Esophagus muscularis mucosa (tissue), 3 donors: ENCODE measurements at regions not wholly inside any gene's neighbourhood (a gene's known extent, or its start where the extent isn't known, plus 50 kb on each side); places are given as distances from the start of the nearest gene placed in this dataset.

ENCODE experiments used
- POLR2A ChIP-seq: fragments of 450-650 bp; IDR thresholded peaks from one replicate; pipeline ENCODE4 v1.6.1; 2017; ENCODE audit warnings: antibody characterized with exemption, moderate library complexity, mild to moderate bottlenecking, low read depth
- TF ChIP-seq, protein P1 (sequence below), 3 experiments: fragments of 200-600 bp in 2 of 3; fragments of 450-650 bp in 1 of 3; sonication (generic) in 2 of 3; IDR thresholded peaks; one replicate each; pipeline ENCODE4 v1.5.1; 2017 to 2019; ENCODE audit warnings: antibody characterized with exemption in 3 of 3, mild to moderate bottlenecking in 2 of 3, moderate library complexity in 1 of 3

GRCh38 chr13:40210865-40211585 lies 455.4 kb downstream of the FOXO1 start:
- no peak for TF ChIP-seq POLR2A
- TF ChIP-seq, protein P1, sequence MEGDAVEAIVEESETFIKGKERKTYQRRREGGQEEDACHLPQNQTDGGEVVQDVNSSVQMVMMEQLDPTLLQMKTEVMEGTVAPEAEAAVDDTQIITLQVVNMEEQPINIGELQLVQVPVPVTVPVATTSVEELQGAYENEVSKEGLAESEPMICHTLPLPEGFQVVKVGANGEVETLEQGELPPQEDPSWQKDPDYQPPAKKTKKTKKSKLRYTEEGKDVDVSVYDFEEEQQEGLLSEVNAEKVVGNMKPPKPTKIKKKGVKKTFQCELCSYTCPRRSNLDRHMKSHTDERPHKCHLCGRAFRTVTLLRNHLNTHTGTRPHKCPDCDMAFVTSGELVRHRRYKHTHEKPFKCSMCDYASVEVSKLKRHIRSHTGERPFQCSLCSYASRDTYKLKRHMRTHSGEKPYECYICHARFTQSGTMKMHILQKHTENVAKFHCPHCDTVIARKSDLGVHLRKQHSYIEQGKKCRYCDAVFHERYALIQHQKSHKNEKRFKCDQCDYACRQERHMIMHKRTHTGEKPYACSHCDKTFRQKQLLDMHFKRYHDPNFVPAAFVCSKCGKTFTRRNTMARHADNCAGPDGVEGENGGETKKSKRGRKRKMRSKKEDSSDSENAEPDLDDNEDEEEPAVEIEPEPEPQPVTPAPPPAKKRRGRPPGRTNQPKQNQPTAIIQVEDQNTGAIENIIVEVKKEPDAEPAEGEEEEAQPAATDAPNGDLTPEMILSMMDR (IDR thresholded peaks at IDR 0.05) = no peak
